Nephron (organoid): ENCODE measurements at regions not wholly inside any gene's neighbourhood (a gene's known extent, or its start where the extent isn't known, plus 50 kb on each side); places are given as distances from the start of the nearest gene placed in this dataset.
A peak's percentile ranks its signal among the peaks of the same experiment; 100 is the strongest.

Experiments used
- H3K27ac Mint-ChIP-seq, 3 experiments: 2 replicates each; pipeline ENCODE4 v1.8.0; 2020; ENCODE audit warnings: mixed read lengths in 3 of 3, mild to moderate bottlenecking in 2 of 3, moderate library complexity in 1 of 3
- H3K27me3 Mint-ChIP-seq: 2 replicates; pipeline ENCODE4 v1.8.0; 2021; ENCODE audit warnings: low read depth, mild to moderate bottlenecking, moderate library complexity, mixed read lengths
- H3K36me3 Mint-ChIP-seq: 2 replicates; pipeline ENCODE4 v1.8.0; 2020; ENCODE audit warnings: low read depth, mixed read lengths
- H3K4me1 Mint-ChIP-seq: 2 replicates; pipeline ENCODE4 v1.8.0; 2020; ENCODE audit warnings: mixed read lengths
- H3K4me3 Mint-ChIP-seq, 3 experiments: 2 replicates each; pipeline ENCODE4 v1.8.0; 2020; ENCODE audit warnings: mild to moderate bottlenecking in 3 of 3, mixed read lengths in 3 of 3, moderate library complexity in 2 of 3
- H3K9me3 Mint-ChIP-seq: 2 replicates; pipeline ENCODE4 v1.8.0; 2020; ENCODE audit warnings: mixed read lengths
- CTCF ChIP-seq, 3 experiments: fragments of 200-600 bp; sonication (generic); IDR thresholded peaks; one replicate each; pipeline ENCODE4 v1.5.0; 2021; ENCODE audit warnings: antibody characterized with exemption in 3 of 3; ENCODE audit not compliant: unreplicated experiment in 3 of 3

DNA sequence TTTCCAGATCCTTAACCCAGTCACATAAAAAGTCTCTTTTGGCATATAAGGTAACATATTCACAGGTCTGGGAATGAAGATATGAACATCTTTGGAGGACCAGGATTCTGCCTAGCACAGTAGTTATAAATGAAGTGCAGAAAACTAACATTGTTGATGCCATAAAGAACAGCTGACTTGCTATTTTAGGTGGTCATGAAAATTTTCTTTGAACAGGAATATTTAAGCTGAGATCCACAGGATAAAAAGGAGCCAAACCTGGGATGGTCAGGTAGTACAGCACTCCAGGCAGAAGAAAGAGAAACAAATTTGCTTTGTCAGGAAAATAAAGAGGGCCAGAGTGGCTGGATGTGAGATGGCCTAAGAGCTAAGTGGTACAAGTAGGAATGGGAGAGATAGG lies 80.0 kb downstream of the CENPW start:
- H3K9me3 Mint-ChIP-seq, result peaks cover 17% of the 10 kb centered on the region

DNA sequence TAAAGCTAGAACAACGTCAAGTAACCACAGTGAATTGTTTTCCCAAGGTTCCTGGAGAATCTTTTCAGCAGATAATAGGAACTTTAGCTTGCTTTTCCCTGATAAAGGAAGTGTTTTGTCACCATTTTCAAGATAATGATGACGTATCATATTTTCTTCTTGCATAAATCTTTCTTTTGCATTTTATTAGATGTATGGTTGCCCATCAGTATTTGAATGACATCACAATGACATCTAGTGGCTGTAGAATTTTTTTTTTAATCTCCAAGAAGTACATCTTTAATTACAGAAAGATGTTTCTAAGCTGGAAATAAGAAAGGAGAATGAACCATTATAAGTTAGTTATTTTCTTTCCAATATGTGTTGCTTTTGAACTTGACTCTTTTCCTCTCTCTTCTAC lies 83.0 kb downstream of the CENPW start:
- Mint-ChIP-seq H3K4me3 (no peak overlapping the region), H3K9me3 (peaks cover 1% of the 10 kb centered on the region), H3K27me3 (no peaks in the 10 kb centered on the region), H3K4me1 (peaks cover 5% of the 10 kb centered on the region), H3K36me3 (no peaks in the 10 kb centered on the region), H3K27ac (no peak overlapping the region)
- no peak for TF ChIP-seq CTCF (IDR thresholded peaks at IDR 0.05; ENCODE audit: unreplicated experiment in 3 of 3)

More for the DNA sequence above, 80.0 kb downstream of the CENPW start:
- Mint-ChIP-seq H3K27ac (no peak overlapping the region), H3K4me3 (no peak overlapping the region), H3K27me3 (no peaks in the 10 kb centered on the region), H3K36me3 (peaks cover 5% of the 10 kb centered on the region), H3K4me1 (peaks cover 5% of the 10 kb centered on the region)
- no peak for TF ChIP-seq CTCF (IDR thresholded peaks at IDR 0.05; ENCODE audit: unreplicated experiment in 3 of 3)

DNA sequence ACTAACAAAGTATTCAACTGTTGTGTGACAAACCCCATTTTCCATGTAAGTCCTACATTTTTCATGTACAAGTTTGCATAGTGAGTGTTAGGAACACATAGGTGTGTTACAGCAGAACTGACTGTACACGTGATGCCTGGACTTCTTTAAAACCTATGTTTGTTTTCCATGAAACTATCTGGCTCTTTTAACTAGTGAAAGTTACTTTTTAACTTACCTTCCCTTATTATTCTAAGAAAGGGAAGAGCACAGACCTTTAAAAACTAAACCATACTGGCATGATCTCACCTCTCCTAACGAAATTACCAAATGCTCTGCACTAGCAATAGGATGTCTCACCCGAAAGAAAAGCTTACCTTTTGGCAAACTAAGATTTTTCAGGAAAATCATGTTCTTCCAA lies 87.8 kb downstream of the CENPW start:
- no peak for TF ChIP-seq CTCF (IDR thresholded peaks at IDR 0.05; ENCODE audit: unreplicated experiment in 3 of 3)
- H3K4me3 Mint-ChIP-seq, result no peak overlapping the region
- H3K27me3 Mint-ChIP-seq, result no peaks in the 10 kb centered on the region
- peaks cover 5% of the 10 kb centered on the region for H3K4me1 Mint-ChIP-seq
- no peaks in the 10 kb centered on the region for H3K36me3 Mint-ChIP-seq
- H3K9me3 Mint-ChIP-seq, result no peaks in the 10 kb centered on the region
- peak overlapping the region; percentile 24 to 89 (median 25) for H3K27ac Mint-ChIP-seq

DNA sequence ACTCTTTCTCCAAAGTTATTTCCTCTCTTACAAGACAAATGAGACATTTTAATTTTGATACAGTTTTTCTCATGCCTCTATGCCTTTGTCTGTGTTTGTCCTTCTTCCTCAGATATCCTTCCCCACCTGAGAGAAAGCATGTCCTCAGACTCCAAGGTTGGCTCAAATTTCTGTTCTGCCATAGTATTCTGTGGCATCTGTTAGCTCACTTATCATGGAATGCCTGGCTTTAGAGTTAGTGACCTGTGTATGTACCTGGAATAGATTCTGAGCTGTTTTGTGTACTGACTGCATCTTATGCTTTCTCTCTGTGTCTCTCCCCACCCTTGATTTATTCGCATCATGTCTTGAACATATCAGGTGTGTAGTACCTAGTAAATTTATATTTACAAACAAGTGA lies 90.0 kb downstream of the CENPW start:
- no peaks in the 10 kb centered on the region for H3K9me3 Mint-ChIP-seq
- no peak for TF ChIP-seq CTCF (IDR thresholded peaks at IDR 0.05; ENCODE audit: unreplicated experiment in 3 of 3)
- peaks cover under 1% of the 10 kb centered on the region for H3K4me1 Mint-ChIP-seq
- peak overlapping the region; percentile 44 to 83 (median 80) for H3K27ac Mint-ChIP-seq
- no peaks in the 10 kb centered on the region for H3K27me3 Mint-ChIP-seq
- H3K36me3 Mint-ChIP-seq, result no peaks in the 10 kb centered on the region
- H3K4me3 Mint-ChIP-seq, result no peak overlapping the region

GRCh38 chr6:126432564-126432963 lies 92.6 kb downstream of the CENPW start:
- H3K27me3 Mint-ChIP-seq, result no peaks in the 10 kb centered on the region
- no peak overlapping the region for H3K27ac Mint-ChIP-seq
- no peaks in the 10 kb centered on the region for H3K36me3 Mint-ChIP-seq
- no peak for TF ChIP-seq CTCF (IDR thresholded peaks at IDR 0.05; ENCODE audit: unreplicated experiment in 3 of 3)
- H3K9me3 Mint-ChIP-seq, result no peaks in the 10 kb centered on the region
- H3K4me3 Mint-ChIP-seq, result no peak overlapping the region
- H3K4me1 Mint-ChIP-seq, result peaks cover 15% of the 10 kb centered on the region

GRCh38 chr6:126433927-126434326 lies 94.0 kb downstream of the CENPW start:
- Mint-ChIP-seq H3K9me3 (no peaks in the 10 kb centered on the region), H3K36me3 (no peaks in the 10 kb centered on the region), H3K27ac (no peak overlapping the region), H3K4me1 (peaks cover 20% of the 10 kb centered on the region), H3K27me3 (no peaks in the 10 kb centered on the region), H3K4me3 (no peak overlapping the region)
- no peak for TF ChIP-seq CTCF (IDR thresholded peaks at IDR 0.05; ENCODE audit: unreplicated experiment in 3 of 3)
